Smooth muscle cell (in vitro differentiated cells): ENCODE measurements at regions not wholly inside any gene's neighbourhood (a gene's known extent, or its start where the extent isn't known, plus 50 kb on each side); places are given as distances from the start of the nearest gene placed in this dataset.

ENCODE experiments used
- DNase-seq: peaks from one replicate; lab custom pipeline; 2025; ENCODE audit not compliant: unreplicated experiment; lab: John Stamatoyannopoulos, UW
- H2AFZ ChIP-seq: fragments of 200-600 bp; sonication (generic); 2 replicates; pipeline ENCODE4 v1.6.0; 2016; ENCODE audit warnings: antibody characterized with exemption, low read depth, mild to moderate bottlenecking
- H3F3A ChIP-seq: fragments of 200-600 bp; sonication (generic); 2 replicates; pipeline ENCODE4 v1.6.0; 2017; ENCODE audit warnings: antibody characterized with exemption, low read depth
- H3K27ac ChIP-seq: fragments of 200-600 bp; sonication (generic); 2 replicates; pipeline ENCODE4 v1.5.1; 2016; ENCODE audit warnings: low read depth, mild to moderate bottlenecking
- H3K27me3 ChIP-seq: fragments of 200-600 bp; sonication (generic); 2 replicates; pipeline ENCODE4 v1.6.1; 2016; ENCODE audit warnings: low read depth, mild to moderate bottlenecking
- H3K36me3 ChIP-seq: fragments of 200-600 bp; sonication (generic); 2 replicates; pipeline ENCODE4 v1.5.1; 2016; ENCODE audit warnings: low read depth
- H3K4me1 ChIP-seq: fragments of 200-600 bp; sonication (generic); 2 replicates; pipeline ENCODE4 v1.5.1; 2016; ENCODE audit warnings: low read depth
- H3K4me2 ChIP-seq: fragments of 200-600 bp; sonication (generic); 2 replicates; pipeline ENCODE4 v1.6.0; 2016; ENCODE audit warnings: mild to moderate bottlenecking
- H3K4me3 ChIP-seq: fragments of 200-600 bp; sonication (generic); 2 replicates; pipeline ENCODE4 v1.5.1; 2016; ENCODE audit warnings: mild to moderate bottlenecking
- H3K79me2 ChIP-seq: fragments of 200-600 bp; sonication (generic); 2 replicates; pipeline ENCODE4 v1.6.0; 2016; ENCODE audit warnings: low read depth, mild to moderate bottlenecking
- H3K9ac ChIP-seq: fragments of 200-600 bp; sonication (generic); 2 replicates; pipeline ENCODE4 v1.6.0; 2016; ENCODE audit warnings: low read depth
- H3K9me3 ChIP-seq: fragments of 200-600 bp; sonication (generic); replicated peaks from 2 replicates; pipeline ENCODE4 v1.5.1; 2016; ENCODE audit warnings: low read depth
- H4K20me1 ChIP-seq: fragments of 200-600 bp; sonication (generic); 2 replicates; pipeline ENCODE4 v1.6.0; 2016; ENCODE audit warnings: low read depth
- WGBS: methylation state at CpG from one replicate; pipeline ENCODE4 v1.1.7; 2016; ENCODE audit warnings: low lambda C conversion rate; 5-methylcytosine and 5-hydroxymethylcytosine counted together
- TF ChIP-seq, protein P1 (sequence below): fragments of 200-600 bp; sonication (generic); IDR thresholded peaks from 2 replicates; pipeline ENCODE4 v1.5.1; 2017; ENCODE audit warnings: borderline replicate concordance, mild to moderate bottlenecking, antibody characterized with exemption; ENCODE audit not compliant: insufficient read depth, poor library complexity, severe bottlenecking

DNA sequence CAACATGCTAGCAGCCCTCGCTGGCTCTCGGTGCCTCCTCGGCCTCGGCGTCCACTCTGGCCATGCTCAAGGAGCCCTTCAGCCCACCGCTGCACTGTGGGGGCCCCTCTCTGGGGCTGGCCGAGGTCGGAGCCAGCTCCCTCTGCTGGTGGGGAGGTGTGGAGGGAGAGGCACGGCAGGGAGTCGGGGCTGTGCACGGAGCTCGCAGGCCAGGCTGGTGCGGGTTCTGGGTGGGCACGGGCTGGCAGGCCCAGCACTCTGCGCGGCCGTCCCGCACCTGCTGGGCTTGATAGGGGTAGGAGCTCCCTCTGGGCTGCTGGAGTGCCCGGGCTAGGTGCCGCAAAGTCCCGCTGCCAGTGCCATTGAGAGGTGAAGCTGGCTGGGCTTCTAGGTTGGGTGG, 251.0 kb downstream of the SQOR start:
- no peaks in the 10 kb centered on the region for H4K20me1 ChIP-seq
- DNase-seq, result no peak
- H3K27me3 ChIP-seq, result no peaks in the 10 kb centered on the region
- 95% methylated on average over 21 of the region's 21 CpGs for WGBS
- H3F3A ChIP-seq, result no peaks in the 10 kb centered on the region
- H2AFZ ChIP-seq, result no peak overlapping the region
- H3K9ac ChIP-seq, result no peak overlapping the region
- no peak overlapping the region for H3K4me3 ChIP-seq
- no peaks in the 10 kb centered on the region for H3K9me3 ChIP-seq
- H3K36me3 ChIP-seq, result no peaks in the 10 kb centered on the region
- H3K79me2 ChIP-seq, result no peaks in the 10 kb centered on the region
- TF ChIP-seq, protein P1, sequence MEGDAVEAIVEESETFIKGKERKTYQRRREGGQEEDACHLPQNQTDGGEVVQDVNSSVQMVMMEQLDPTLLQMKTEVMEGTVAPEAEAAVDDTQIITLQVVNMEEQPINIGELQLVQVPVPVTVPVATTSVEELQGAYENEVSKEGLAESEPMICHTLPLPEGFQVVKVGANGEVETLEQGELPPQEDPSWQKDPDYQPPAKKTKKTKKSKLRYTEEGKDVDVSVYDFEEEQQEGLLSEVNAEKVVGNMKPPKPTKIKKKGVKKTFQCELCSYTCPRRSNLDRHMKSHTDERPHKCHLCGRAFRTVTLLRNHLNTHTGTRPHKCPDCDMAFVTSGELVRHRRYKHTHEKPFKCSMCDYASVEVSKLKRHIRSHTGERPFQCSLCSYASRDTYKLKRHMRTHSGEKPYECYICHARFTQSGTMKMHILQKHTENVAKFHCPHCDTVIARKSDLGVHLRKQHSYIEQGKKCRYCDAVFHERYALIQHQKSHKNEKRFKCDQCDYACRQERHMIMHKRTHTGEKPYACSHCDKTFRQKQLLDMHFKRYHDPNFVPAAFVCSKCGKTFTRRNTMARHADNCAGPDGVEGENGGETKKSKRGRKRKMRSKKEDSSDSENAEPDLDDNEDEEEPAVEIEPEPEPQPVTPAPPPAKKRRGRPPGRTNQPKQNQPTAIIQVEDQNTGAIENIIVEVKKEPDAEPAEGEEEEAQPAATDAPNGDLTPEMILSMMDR, result no peak
- H3K4me2 ChIP-seq, result no peak overlapping the region
- H3K4me1 ChIP-seq, result no peaks in the 10 kb centered on the region
- no peak overlapping the region for H3K27ac ChIP-seq

DNA sequence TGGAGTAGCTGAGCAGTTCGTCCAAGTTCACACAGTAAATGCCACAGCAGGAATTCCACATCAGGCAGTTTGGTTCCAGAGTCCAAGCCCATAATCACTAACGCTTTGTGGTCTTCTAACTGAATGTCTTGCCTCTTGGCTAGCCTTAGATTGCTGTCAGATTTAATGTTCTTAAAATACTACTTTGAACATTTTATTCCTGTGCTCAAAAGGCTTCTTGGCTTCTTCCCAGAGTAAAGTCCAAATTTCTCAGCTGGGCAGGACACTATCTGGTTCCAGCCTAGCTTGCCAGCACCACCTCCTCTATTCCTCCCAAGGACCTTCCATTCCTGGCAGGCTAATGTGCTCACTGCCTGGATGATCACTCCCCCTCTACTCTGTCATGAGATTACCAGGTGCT, 256.9 kb downstream of the SQOR start:
- Histone ChIP-seq H3K27ac (no peak overlapping the region), H3K79me2 (no peaks in the 10 kb centered on the region), H4K20me1 (no peaks in the 10 kb centered on the region), H3K36me3 (no peaks in the 10 kb centered on the region), H3K9ac (no peak overlapping the region), H3K4me2 (no peak overlapping the region), H3K9me3 (no peaks in the 10 kb centered on the region), H3K4me3 (no peak overlapping the region), H2AFZ (no peak overlapping the region), H3F3A (no peaks in the 10 kb centered on the region), H3K4me1 (no peaks in the 10 kb centered on the region), H3K27me3 (no peaks in the 10 kb centered on the region)
- TF ChIP-seq, protein P1, result no peak
- DNase-seq, result no peak
- 71% methylated on average over 2 of the region's 2 CpGs for WGBS

DNA sequence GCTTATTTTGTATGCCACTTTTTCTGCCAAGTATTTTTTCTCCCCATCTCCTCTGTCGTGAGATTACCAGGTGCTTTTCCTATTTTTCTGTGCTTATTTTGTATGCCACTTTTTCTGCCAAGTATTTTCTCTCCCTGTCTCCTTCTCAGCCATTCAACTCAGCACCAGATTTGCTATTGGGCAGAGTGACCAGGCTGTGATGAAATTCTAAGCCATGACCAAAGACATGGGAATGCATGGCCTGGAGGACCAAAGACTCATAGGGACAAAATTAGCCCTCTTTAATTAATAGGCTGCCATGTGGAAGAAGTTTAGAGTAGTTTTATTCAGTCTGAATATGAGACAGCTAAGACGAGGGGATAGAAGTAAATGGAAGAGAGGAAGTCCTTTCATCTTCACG, 257.4 kb downstream of the SQOR start:
- Histone ChIP-seq H3K79me2 (no peaks in the 10 kb centered on the region), H3K9ac (no peak overlapping the region), H3K9me3 (no peaks in the 10 kb centered on the region), H4K20me1 (no peaks in the 10 kb centered on the region), H3K4me3 (no peak overlapping the region), H3K4me2 (no peak overlapping the region), H3K36me3 (no peaks in the 10 kb centered on the region), H3K4me1 (no peaks in the 10 kb centered on the region), H2AFZ (no peak overlapping the region), H3F3A (no peaks in the 10 kb centered on the region), H3K27me3 (no peaks in the 10 kb centered on the region), H3K27ac (no peak overlapping the region)
- 84% methylated on average over 3 of the region's 3 CpGs for WGBS
- TF ChIP-seq, protein P1, result no peak
- no peak for DNase-seq

DNA sequence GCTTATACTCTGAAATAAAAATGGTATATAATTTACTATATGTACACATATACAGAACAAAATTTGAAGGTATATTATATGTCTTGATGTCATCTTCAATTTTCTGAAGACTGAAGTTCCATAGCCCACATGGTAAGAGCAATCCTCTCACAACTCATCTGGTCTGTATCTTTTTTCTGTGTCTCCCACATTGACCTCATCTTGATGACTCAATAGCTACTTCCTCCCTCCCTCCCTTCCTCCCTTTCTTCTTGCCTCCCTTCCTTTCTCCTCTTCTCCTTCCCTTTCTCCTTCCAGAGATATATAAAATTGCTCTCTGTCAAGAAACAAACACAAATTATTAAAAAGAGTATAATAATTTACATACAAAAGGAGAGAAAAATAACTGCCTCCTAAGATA, 268.5 kb downstream of the SQOR start:
- H2AFZ ChIP-seq, result no peak overlapping the region
- H3F3A ChIP-seq, result no peaks in the 10 kb centered on the region
- no peak overlapping the region for H3K4me3 ChIP-seq
- H3K4me1 ChIP-seq, result no peaks in the 10 kb centered on the region
- H3K9ac ChIP-seq, result no peak overlapping the region
- H3K4me2 ChIP-seq, result no peak overlapping the region
- H4K20me1 ChIP-seq, result no peaks in the 10 kb centered on the region
- H3K27ac ChIP-seq, result no peak overlapping the region
- H3K9me3 ChIP-seq, result no peaks in the 10 kb centered on the region
- no peaks in the 10 kb centered on the region for H3K79me2 ChIP-seq
- no peak for DNase-seq
- H3K27me3 ChIP-seq, result no peaks in the 10 kb centered on the region
- H3K36me3 ChIP-seq, result no peaks in the 10 kb centered on the region
- TF ChIP-seq, protein P1, result no peak
